ENCODE measurements at regions not wholly inside any gene's neighbourhood (a gene's known extent, or its start where the extent isn't known, plus 50 kb on each side); places are given as distances from the start of the nearest gene placed in this dataset.

GRCh38 chr10:34907743-34908430, 92.8 kb upstream of the PARD3 start:
- TF ChIP-seq, protein P1, sequence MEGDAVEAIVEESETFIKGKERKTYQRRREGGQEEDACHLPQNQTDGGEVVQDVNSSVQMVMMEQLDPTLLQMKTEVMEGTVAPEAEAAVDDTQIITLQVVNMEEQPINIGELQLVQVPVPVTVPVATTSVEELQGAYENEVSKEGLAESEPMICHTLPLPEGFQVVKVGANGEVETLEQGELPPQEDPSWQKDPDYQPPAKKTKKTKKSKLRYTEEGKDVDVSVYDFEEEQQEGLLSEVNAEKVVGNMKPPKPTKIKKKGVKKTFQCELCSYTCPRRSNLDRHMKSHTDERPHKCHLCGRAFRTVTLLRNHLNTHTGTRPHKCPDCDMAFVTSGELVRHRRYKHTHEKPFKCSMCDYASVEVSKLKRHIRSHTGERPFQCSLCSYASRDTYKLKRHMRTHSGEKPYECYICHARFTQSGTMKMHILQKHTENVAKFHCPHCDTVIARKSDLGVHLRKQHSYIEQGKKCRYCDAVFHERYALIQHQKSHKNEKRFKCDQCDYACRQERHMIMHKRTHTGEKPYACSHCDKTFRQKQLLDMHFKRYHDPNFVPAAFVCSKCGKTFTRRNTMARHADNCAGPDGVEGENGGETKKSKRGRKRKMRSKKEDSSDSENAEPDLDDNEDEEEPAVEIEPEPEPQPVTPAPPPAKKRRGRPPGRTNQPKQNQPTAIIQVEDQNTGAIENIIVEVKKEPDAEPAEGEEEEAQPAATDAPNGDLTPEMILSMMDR (conservative IDR thresholded peaks at IDR 0.05; ENCODE audit: low read depth, low read length) = no peak
- TF ChIP-seq EZH2 (IDR thresholded peaks at IDR 0.05; ENCODE audit: borderline replicate concordance, low read depth, low read length, poor library complexity, severe bottlenecking) = no peak
- H3K9me3 ChIP-seq (ENCODE audit: low read depth, low read length, poor library complexity, severe bottlenecking) = no peaks in the 10 kb centered on the region
- no peaks in the 10 kb centered on the region for H3K27me3 ChIP-seq (replicated peaks; ENCODE audit: insufficient read depth, low read depth, low read length, poor library complexity)
- intact Hi-C loops (cut with micrococcal nuclease; ENCODE audit: unreplicated experiment) = no loop called here
- H3K36me3 ChIP-seq (ENCODE audit: insufficient read depth, low read length, poor library complexity, severe bottlenecking) = no peaks in the 10 kb centered on the region
- peaks cover 40% of the 10 kb centered on the region for H3K4me1 ChIP-seq (ENCODE audit: insufficient read depth, low read length, poor library complexity, severe bottlenecking)
- BruUV-seq (replicated peaks) = no TSS peak
- ChIA-PET POLR2A (ENCODE audit: low non-redundant PET) (no interaction called here), CTCF (interaction anchor here (0.6 to 0.8 kb wide), 2 partner anchors 59 to 142 kb away, joined by 4 to 7 read pairs; no protein-coding TSS in a partner anchor)
- H3K4me3 ChIP-seq (ENCODE audit: low read depth, low read length, poor library complexity, severe bottlenecking) = no peak overlapping the region
- peak overlapping the region; percentile 70 for H3K27ac ChIP-seq (ENCODE audit: low read depth, low read length, poor library complexity, severe bottlenecking)
- peak; percentile 25 for DNase-seq (ENCODE audit: low spot score)

DNA sequence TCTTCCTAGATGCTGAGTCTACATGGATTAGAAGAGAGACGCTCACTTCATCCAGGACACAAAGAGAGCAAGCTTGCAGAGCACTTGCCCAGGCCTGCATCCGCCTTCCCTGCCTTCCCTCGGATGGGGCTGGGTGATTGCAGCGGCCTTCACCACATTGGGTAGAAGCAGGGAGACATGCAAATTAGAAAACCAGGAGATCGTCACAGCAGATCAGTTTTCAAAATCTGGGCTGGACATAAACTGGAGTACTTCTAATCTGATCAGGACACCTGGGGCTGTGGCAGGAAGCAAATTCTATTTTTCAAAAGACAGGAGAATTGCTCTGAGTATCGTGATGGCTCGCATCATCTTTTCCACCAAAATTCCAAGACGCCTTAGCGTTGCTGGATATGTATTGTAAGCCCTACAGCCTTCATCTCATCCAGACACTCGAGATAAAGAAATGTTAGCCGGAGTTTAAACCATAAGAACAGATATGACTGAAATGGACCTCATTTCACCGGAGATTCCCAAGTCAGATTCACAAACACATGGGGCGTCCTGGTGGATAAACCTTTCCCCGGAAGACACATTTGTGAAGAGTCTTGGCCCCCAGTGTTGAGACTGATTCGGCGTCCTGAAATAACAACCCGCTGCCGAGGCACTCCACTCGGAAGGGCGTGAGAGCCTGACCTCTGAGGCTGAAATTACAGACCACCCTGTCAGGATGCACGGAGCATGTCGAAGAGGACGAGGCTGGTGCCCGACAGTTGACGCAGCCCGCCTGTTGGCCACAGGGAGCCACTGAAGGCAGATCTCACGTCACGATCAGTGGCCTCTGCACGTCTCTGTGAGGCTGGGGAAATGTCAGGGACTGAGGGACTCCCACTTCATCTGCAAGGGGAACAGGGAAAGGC, 91.2 kb upstream of the PARD3 start:
- Histone ChIP-seq H3K4me3 (ENCODE audit: low read depth, low read length, poor library complexity, severe bottlenecking) (no peak overlapping the region), H3K36me3 (ENCODE audit: insufficient read depth, low read length, poor library complexity, severe bottlenecking) (no peaks in the 10 kb centered on the region), H3K27ac (ENCODE audit: low read depth, low read length, poor library complexity, severe bottlenecking) (no peak overlapping the region), H3K27me3 (replicated peaks; ENCODE audit: insufficient read depth, low read depth, low read length, poor library complexity) (no peaks in the 10 kb centered on the region), H3K9me3 (ENCODE audit: low read depth, low read length, poor library complexity, severe bottlenecking) (no peaks in the 10 kb centered on the region), H3K4me1 (ENCODE audit: insufficient read depth, low read length, poor library complexity, severe bottlenecking) (peaks cover 40% of the 10 kb centered on the region)
- ChIA-PET CTCF (no interaction called here), POLR2A (ENCODE audit: low non-redundant PET) (no interaction called here)
- TF ChIP-seq, protein P1 (conservative IDR thresholded peaks at IDR 0.05; ENCODE audit: low read depth, low read length) = no peak
- TF ChIP-seq EZH2 (IDR thresholded peaks at IDR 0.05; ENCODE audit: borderline replicate concordance, low read depth, low read length, poor library complexity, severe bottlenecking) = no peak
- BruUV-seq (replicated peaks) = no TSS peak
- intact Hi-C loops (cut with micrococcal nuclease; ENCODE audit: unreplicated experiment) = no loop called here
- DNase-seq (ENCODE audit: low spot score) = peak; percentile 83

GRCh38 chr10:34905200-34905927, 90.3 kb upstream of the PARD3 start:
- TF ChIP-seq EZH2 (IDR thresholded peaks at IDR 0.05; ENCODE audit: borderline replicate concordance, low read depth, low read length, poor library complexity, severe bottlenecking) = no peak
- Histone ChIP-seq H3K4me1 (ENCODE audit: insufficient read depth, low read length, poor library complexity, severe bottlenecking) (peaks cover 40% of the 10 kb centered on the region), H3K27ac (ENCODE audit: low read depth, low read length, poor library complexity, severe bottlenecking) (no peak overlapping the region), H3K9me3 (ENCODE audit: low read depth, low read length, poor library complexity, severe bottlenecking) (no peaks in the 10 kb centered on the region), H3K27me3 (replicated peaks; ENCODE audit: insufficient read depth, low read depth, low read length, poor library complexity) (no peaks in the 10 kb centered on the region), H3K4me3 (ENCODE audit: low read depth, low read length, poor library complexity, severe bottlenecking) (no peak overlapping the region), H3K36me3 (ENCODE audit: insufficient read depth, low read length, poor library complexity, severe bottlenecking) (no peaks in the 10 kb centered on the region)
- intact Hi-C loops (cut with micrococcal nuclease; ENCODE audit: unreplicated experiment) = no loop called here
- POLR2A ChIA-PET (ENCODE audit: low non-redundant PET) = no interaction called here
- no TSS peak for BruUV-seq (replicated peaks)
- DNase-seq (ENCODE audit: low spot score) = no peak
- CTCF ChIA-PET = no interaction called here
